K562 (cell line): ENCODE measurements at regions not wholly inside any gene's neighbourhood (a gene's known extent, or its start where the extent isn't known, plus 50 kb on each side); places are given as distances from the start of the nearest gene placed in this dataset.

Experiments used
- ATAC-seq: fragments of 200-7000 bp; cut with Tn5 transposase; 3 replicates; pipeline ENCODE4 v1.9.1; 2020; ENCODE audit warnings: moderate library complexity
- BruUV-seq: library from RNA; stranded (reverse); fragments of 400-500 nt; replicated peaks from 2 replicates; lab custom pipeline; 2021; lab: Mats Ljungman, UMichigan
- CTCF ChIA-PET: fragments of 300-600 bp; formaldehyde crosslinking; extraction: SDS; loops from one replicate; lab custom pipeline; 2021; ENCODE audit warnings: low intra/inter-chr PET ratio; lab: Yijun Ruan, JAX
- POLR2A ChIA-PET: fragments of 300-600, 350-650 bp; sonication (Branson Sonifier 250); formaldehyde crosslinking; extraction: SDS; loops from one replicate; lab custom pipeline; 2021; ENCODE audit warnings: antibody characterized with exemption, inconsistent platforms; lab: Yijun Ruan, JAX
- DNase-seq, 4 experiments: peaks; one replicate each; pipeline versions ENCODE4 v3.0.0 to v3.0.0-alpha.2; 2011 to 2018; ENCODE audit warnings: low spot score in 3 of 4, mixed read lengths in 3 of 4; ENCODE audit errors: extremely low read depth in 1 of 4
- FAIRE-seq: peaks from 2 replicates; lab custom pipeline; 2011; peaks lifted over from hg19 to GRCh38; lab: Jason Lieb, UNC
- H2AFZ ChIP-seq: 2 replicates; pipeline ENCODE4 v1.6.0; 2011; ENCODE audit warnings: low read depth, low read length, control low read depth, inconsistent platforms
- H3K27ac ChIP-seq: fragments of 200-600 bp; 3 replicates; pipeline ENCODE4 v1.8.0; 2011; ENCODE audit warnings: low read depth, mild to moderate bottlenecking, control low read depth, inconsistent platforms, low read length, moderate library complexity, mixed read lengths; ENCODE audit errors: extremely low read depth
- H3K27me3 ChIP-seq, 2 experiments: fragments of 300-600 bp in 1 of 2; 2 replicates in 1 of 2; 3 replicates in 1 of 2; pipeline versions ENCODE4 v1.6.0 to v1.8.0; 2011; ENCODE audit warnings: inconsistent platforms in 2 of 2, low read length in 2 of 2, mild to moderate bottlenecking in 1 of 2, mixed read lengths in 1 of 2, moderate library complexity in 1 of 2; ENCODE audit not compliant: control insufficient read depth in 2 of 2, insufficient read depth in 2 of 2
- H3K36me3 ChIP-seq: fragments of 300-600 bp; 3 replicates; pipeline ENCODE4 v1.8.0; 2011; ENCODE audit warnings: mild to moderate bottlenecking, low read length, inconsistent platforms; ENCODE audit not compliant: control insufficient read depth, insufficient read depth
- H3K4me1 ChIP-seq, 2 experiments: fragments of 200-600 bp in 1 of 2; replicated peaks in 1 of 2; 2 replicates in 1 of 2; 3 replicates in 1 of 2; pipeline versions ENCODE4 v1.5.1 to v1.8.0; 2011; ENCODE audit warnings: inconsistent platforms in 2 of 2, low read length in 2 of 2, mild to moderate bottlenecking in 1 of 2, mixed read lengths in 1 of 2, moderate library complexity in 1 of 2; ENCODE audit not compliant: control insufficient read depth in 2 of 2, insufficient read depth in 2 of 2
- H3K4me2 ChIP-seq: 2 replicates; pipeline ENCODE4 v1.6.1; 2011; ENCODE audit warnings: low read length, control low read depth, inconsistent platforms, mixed read lengths; ENCODE audit not compliant: insufficient read depth
- H3K4me3 ChIP-seq: fragments of 200-600 bp; sonication (generic), shearing (Covaris generic); 2 replicates; pipeline ENCODE4 v1.5.1; 2016; ENCODE audit warnings: control low read depth, inconsistent platforms
- H3K79me2 ChIP-seq: fragments of 200-600 bp; 3 replicates; pipeline ENCODE4 v1.8.0; 2011; ENCODE audit warnings: low read length, inconsistent platforms; ENCODE audit not compliant: control insufficient read depth, insufficient read depth
- H3K9ac ChIP-seq, 2 experiments: 2 replicates each; pipeline versions ENCODE4 v1.6.0 to v1.6.1; 2011; ENCODE audit warnings: low read depth in 2 of 2, low read length in 2 of 2, control low read depth in 1 of 2, inconsistent platforms in 1 of 2, mild to moderate bottlenecking in 1 of 2, mixed read lengths in 1 of 2; ENCODE audit not compliant: insufficient read depth in 1 of 2
- H3K9me1 ChIP-seq: one replicate; pipeline ENCODE4 v1.6.0; 2011; ENCODE audit warnings: inconsistent platforms, mild to moderate bottlenecking, low read length, moderate library complexity; ENCODE audit not compliant: control insufficient read depth, insufficient read depth
- H3K9me3 ChIP-seq: replicated peaks from 2 replicates; pipeline ENCODE4 v1.5.1; 2011; ENCODE audit warnings: low read depth, low read length, inconsistent platforms; ENCODE audit not compliant: control insufficient read depth, insufficient read depth
- H4K20me1 ChIP-seq: replicated peaks from 2 replicates; pipeline ENCODE4 v1.6.1; 2011; ENCODE audit warnings: low read length, inconsistent platforms, mixed read lengths; ENCODE audit not compliant: control insufficient read depth, insufficient read depth
- HNRNPK ChIP-seq: fragments of 200-400 bp; formaldehyde crosslinking; IDR thresholded peaks from one replicate; pipeline ENCODE4 v1.6.1; 2018; ENCODE audit warnings: mild to moderate bottlenecking, low read depth, low read length; ENCODE audit not compliant: poor library complexity, severe bottlenecking
- JUNB ChIP-seq: fragments of 450-650 bp; formaldehyde crosslinking; conservative IDR thresholded peaks from 2 replicates; pipeline ENCODE4 v1.4.0; 2020; ENCODE audit warnings: mild to moderate bottlenecking
- MXI1 ChIP-seq: IDR thresholded peaks from 2 replicates; pipeline ENCODE4 v1.6.1; 2011; ENCODE audit warnings: low read depth, mild to moderate bottlenecking, improper control_type of control experiment, low read length
- NEUROD1 ChIP-seq: fragments of 150-350 bp; IDR thresholded peaks from 2 replicates; pipeline ENCODE4 v1.6.1; 2014; ENCODE audit warnings: borderline replicate concordance, low read length, low read depth; ENCODE audit not compliant: partially characterized antibody
- RFX5 ChIP-seq: IDR thresholded peaks from 2 replicates; pipeline ENCODE4 v1.6.1; 2011; ENCODE audit warnings: low read depth, mild to moderate bottlenecking, improper control_type of control experiment, low read length
- SMAD2 ChIP-seq: fragments of 150-350 bp; IDR thresholded peaks from 2 replicates; pipeline ENCODE4 v1.6.1; 2014; ENCODE audit warnings: low read depth, mild to moderate bottlenecking, low read length
- SMARCA5 ChIP-seq: fragments of 450-650 bp; IDR thresholded peaks from 2 replicates; pipeline ENCODE4 v1.6.1; 2016
- ZBTB7A ChIP-seq: IDR thresholded peaks from 2 replicates; pipeline ENCODE4 v1.6.1; 2011; ENCODE audit warnings: low read depth, mild to moderate bottlenecking, low read length, moderate library complexity, borderline replicate concordance; ENCODE audit not compliant: control insufficient read depth
- ZC3H8 ChIP-seq: fragments of 450-650 bp; IDR thresholded peaks from 2 replicates; pipeline ENCODE4 v1.6.1; 2017
- WGBS: fragments of 100-300 bp; shearing (Covaris generic); methylation state at CpG from one replicate; pipeline ENCODE4 v1.1.6; 2016; ENCODE audit warnings: low coverage, mixed read lengths; ENCODE audit not compliant: insufficient coverage; ENCODE audit errors: missing lambda C conversion rate; 5-methylcytosine and 5-hydroxymethylcytosine counted together
- in situ Hi-C: fragments of 300-500 bp; cut with MboI; formaldehyde crosslinking; loops from 4 replicates; pipeline ENCODE4 v1.15.0; 2018; ENCODE audit warnings: inconsistent platforms, mixed read lengths
- intact Hi-C: fragments of 100-400 bp; cut with micrococcal nuclease; formaldehyde crosslinking; loops from 2 replicates; pipeline ENCODE4 v1.14.2; 2022
- TF ChIP-seq, protein P1 (sequence below), 2 experiments: fragments of 450-650 bp; IDR thresholded peaks; 2 replicates each; pipeline ENCODE4 v1.6.1; 2016
- TF ChIP-seq, protein P2 (sequence below), 3 experiments: fragments of 200-800 bp in 1 of 3; sonication (Bioruptor generic) in 1 of 3; sonication (generic) in 1 of 3; formaldehyde crosslinking in 1 of 3; IDR thresholded peaks; 2 replicates each; pipeline versions ENCODE4 v1.6.1 to v1.8.0; 2016 to 2022; ENCODE audit warnings: mild to moderate bottlenecking in 2 of 3, missing compliant biosample characterization in 2 of 3, missing genetic modification characterization in 2 of 3, missing genetic modification reagents in 1 of 3

DNA sequence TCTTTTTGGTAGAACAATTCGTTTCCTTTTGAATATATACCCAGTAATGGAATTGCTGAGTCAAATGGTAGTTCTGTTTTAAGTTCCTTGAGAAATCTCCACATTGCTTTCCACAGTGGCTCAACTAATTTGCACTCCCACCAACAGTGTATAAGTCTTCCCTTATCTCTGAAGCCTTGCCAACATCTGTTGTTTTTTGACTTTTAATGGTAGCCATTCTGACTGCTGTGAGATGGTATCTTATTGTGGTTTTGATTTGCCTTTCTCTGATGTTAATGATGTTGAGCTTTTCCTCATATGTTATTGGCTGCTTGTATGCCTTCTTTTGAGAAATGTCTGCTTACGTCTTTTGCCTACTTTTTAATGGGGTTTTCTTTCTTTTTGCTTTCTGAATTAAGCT, 270.6 kb upstream of the MEIS2 start (continued):
- TF ChIP-seq, protein P1, sequence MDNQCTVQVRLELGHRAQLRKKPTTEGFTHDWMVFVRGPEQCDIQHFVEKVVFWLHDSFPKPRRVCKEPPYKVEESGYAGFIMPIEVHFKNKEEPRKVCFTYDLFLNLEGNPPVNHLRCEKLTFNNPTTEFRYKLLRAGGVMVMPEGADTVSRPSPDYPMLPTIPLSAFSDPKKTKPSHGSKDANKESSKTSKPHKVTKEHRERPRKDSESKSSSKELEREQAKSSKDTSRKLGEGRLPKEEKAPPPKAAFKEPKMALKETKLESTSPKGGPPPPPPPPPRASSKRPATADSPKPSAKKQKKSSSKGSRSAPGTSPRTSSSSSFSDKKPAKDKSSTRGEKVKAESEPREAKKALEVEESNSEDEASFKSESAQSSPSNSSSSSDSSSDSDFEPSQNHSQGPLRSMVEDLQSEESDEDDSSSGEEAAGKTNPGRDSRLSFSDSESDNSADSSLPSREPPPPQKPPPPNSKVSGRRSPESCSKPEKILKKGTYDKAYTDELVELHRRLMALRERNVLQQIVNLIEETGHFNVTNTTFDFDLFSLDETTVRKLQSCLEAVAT (IDR thresholded peaks at IDR 0.05) = no peak
- no peak for TF ChIP-seq ZC3H8

DNA sequence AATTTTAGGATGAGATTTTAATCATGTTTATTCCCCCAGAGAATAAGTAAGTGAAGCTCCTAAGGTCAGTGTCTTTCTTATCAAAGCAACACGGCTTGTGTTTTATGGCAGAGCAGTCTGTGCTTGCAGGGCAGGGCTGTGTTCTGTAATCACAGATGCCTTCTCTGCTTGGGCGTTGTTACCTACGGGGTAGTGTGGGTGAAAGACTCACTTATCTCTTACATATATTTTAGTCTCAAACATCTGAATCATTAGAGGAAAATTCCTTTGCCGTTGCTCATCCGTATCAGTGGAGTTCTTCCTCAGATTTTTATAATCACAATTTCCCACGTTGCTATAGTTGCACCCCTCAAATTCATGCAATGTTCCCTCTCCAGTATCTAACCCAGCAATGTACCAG, 271.7 kb upstream of the MEIS2 start:
- TF ChIP-seq NEUROD1 = no peak
- no peaks in the 10 kb centered on the region for H3K27me3 ChIP-seq
- ChIA-PET POLR2A (no interaction called here), CTCF (no interaction called here)
- no peak overlapping the region for H3K9ac ChIP-seq
- no peaks in the 10 kb centered on the region for H3K4me1 ChIP-seq
- no peak overlapping the region for H3K4me3 ChIP-seq
- no peak for DNase-seq
- no TSS peak for BruUV-seq
- no peak for ATAC-seq
- in situ Hi-C loops = no loop called here
- no peaks in the 10 kb centered on the region for H3K9me3 ChIP-seq
- no peak overlapping the region for H3K27ac ChIP-seq
- H4K20me1 ChIP-seq = no peaks in the 10 kb centered on the region
- no peaks in the 10 kb centered on the region for H3K9me1 ChIP-seq
- intact Hi-C loops = no loop called here
- WGBS = 2% methylated on average over 6 of the region's 6 CpGs
- H2AFZ ChIP-seq = no peak overlapping the region
- no peak for FAIRE-seq
- no peaks in the 10 kb centered on the region for H3K79me2 ChIP-seq
- H3K4me2 ChIP-seq = no peak overlapping the region
- no peaks in the 10 kb centered on the region for H3K36me3 ChIP-seq

DNA sequence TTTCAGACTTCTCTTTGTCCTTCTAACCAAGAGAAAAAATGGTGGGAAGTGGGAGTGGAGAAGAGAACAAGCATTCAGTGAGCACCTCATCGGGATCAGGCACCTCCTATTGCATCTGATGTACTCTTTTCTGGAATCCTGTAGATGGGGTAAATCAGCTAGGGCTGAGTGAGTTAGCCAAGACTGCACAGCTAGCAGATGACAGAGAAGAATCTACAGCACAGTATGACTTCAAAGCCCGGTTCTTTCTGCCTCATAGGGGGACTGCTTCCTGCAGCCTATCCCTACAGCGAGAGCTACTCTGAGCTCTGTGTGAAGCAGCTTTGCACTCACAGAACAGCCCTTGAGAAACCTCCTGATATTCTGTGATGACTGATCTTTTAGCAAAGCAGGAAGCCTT, 275.2 kb upstream of the MEIS2 start:
- Histone ChIP-seq H3K4me2 (no peak overlapping the region), H3K79me2 (no peaks in the 10 kb centered on the region), H3K36me3 (no peaks in the 10 kb centered on the region), H3K9me1 (no peaks in the 10 kb centered on the region), H4K20me1 (no peaks in the 10 kb centered on the region), H3K9ac (no peak overlapping the region), H3K9me3 (no peaks in the 10 kb centered on the region), H3K4me1 (no peaks in the 10 kb centered on the region), H2AFZ (no peak overlapping the region), H3K27me3 (no peaks in the 10 kb centered on the region), H3K27ac (no peak overlapping the region), H3K4me3 (no peak overlapping the region)
- in situ Hi-C loops = no loop called here
- 0% methylated on average over 3 of the region's 3 CpGs for WGBS
- ChIA-PET POLR2A (no interaction called here), CTCF (interaction anchor here (0.6 kb wide), 1 partner anchor 277 kb away, joined by 7 read pairs; no protein-coding TSS in a partner anchor)
- no peak for DNase-seq
- no TSS peak for BruUV-seq
- ATAC-seq = no peak
- FAIRE-seq = no peak
- intact Hi-C loops = no loop called here
- TF ChIP-seq SMAD2 = no peak
- no peak for TF ChIP-seq JUNB (CRISPR knock-in tag)
- TF ChIP-seq ZBTB7A = no peak
- no peak for TF ChIP-seq MXI1
- TF ChIP-seq, protein P2, sequence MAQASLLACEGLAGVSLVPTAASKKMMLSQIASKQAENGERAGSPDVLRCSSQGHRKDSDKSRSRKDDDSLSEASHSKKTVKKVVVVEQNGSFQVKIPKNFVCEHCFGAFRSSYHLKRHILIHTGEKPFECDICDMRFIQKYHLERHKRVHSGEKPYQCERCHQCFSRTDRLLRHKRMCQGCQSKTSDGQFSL (CRISPR knock-in tag; IDR thresholded peaks at IDR 0.05) = no peak
- TF ChIP-seq, protein P2 (tag; IDR thresholded peaks at IDR 0.05) = no peak
- no peak for TF ChIP-seq HNRNPK
- TF ChIP-seq RFX5 = no peak
- no peak for TF ChIP-seq SMARCA5
